GM21381 (cell line): ENCODE measurements at regions not wholly inside any gene's neighbourhood (a gene's known extent, or its start where the extent isn't known, plus 50 kb on each side); places are given as distances from the start of the nearest gene placed in this dataset.

Experiments
- ATAC-seq: cut with Tn5 transposase; IDR thresholded peaks from one replicate; pipeline ENCODE4 v1.9.1; 2021; ENCODE audit warnings: mild to moderate bottlenecking, moderate library complexity; ENCODE audit not compliant: unreplicated experiment

DNA sequence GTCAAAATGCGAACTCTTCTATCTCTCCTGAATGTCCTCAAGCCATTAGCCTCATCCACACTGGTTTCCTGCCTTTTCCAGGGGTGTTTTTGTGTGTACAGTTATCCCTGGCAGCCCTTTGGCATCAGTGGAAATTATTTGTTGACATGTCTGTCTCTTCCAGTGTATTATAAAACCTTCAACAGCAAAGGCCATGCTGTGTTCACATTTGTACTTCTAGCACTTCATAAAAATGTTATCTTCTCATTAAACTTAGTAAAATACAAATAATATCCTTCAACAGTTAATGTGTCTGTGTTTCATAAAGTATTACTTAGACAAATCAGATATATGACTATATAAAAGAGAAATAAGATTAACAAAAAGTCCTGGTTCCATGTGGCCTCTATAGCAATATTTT is 359.5 kb upstream of the ARGLU1 start:
- no peak for ATAC-seq

- ATAC-seq, result no peak
Observed at GRCh38 chr13:106922384-106922783, 354.4 kb upstream of the ARGLU1 start.

GRCh38 chr13:106919638-106920037 is 351.7 kb upstream of the ARGLU1 start:
- no peak for ATAC-seq

DNA sequence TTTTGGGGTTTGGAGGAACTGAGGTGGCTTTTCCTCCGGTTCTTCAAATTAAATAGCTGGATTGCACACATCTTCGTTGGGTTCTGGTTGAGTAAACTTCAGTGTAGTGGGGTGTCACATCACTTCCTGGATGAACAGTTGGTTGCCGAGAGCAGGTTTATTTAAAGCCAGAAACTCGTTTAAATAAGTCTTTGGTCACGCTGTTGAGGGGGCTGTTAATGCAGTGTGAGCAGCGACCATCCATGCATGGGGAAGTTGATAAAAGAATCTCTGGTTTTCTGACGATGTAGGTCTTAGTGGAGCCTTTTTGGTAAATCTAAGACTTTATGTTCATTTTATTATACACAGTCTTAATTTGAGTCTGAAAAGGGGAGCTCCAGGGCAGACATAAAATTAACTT is 351.2 kb upstream of the ARGLU1 start:
- no peak for ATAC-seq

DNA sequence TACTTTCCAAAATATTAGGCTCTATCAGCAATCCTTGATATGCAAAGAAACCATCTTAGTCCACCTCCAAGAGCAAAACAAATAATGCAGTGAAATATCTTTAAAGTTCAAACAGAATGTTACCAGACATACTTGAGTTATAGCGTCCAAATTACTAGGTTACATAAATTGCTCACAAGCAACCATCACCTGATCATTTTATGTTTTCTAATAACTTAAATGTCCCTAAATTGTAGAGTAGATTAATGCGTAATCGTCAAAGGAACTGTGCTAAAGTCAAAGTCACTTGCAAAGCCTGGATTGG is 350.6 kb upstream of the ARGLU1 start:
- no peak for ATAC-seq

DNA sequence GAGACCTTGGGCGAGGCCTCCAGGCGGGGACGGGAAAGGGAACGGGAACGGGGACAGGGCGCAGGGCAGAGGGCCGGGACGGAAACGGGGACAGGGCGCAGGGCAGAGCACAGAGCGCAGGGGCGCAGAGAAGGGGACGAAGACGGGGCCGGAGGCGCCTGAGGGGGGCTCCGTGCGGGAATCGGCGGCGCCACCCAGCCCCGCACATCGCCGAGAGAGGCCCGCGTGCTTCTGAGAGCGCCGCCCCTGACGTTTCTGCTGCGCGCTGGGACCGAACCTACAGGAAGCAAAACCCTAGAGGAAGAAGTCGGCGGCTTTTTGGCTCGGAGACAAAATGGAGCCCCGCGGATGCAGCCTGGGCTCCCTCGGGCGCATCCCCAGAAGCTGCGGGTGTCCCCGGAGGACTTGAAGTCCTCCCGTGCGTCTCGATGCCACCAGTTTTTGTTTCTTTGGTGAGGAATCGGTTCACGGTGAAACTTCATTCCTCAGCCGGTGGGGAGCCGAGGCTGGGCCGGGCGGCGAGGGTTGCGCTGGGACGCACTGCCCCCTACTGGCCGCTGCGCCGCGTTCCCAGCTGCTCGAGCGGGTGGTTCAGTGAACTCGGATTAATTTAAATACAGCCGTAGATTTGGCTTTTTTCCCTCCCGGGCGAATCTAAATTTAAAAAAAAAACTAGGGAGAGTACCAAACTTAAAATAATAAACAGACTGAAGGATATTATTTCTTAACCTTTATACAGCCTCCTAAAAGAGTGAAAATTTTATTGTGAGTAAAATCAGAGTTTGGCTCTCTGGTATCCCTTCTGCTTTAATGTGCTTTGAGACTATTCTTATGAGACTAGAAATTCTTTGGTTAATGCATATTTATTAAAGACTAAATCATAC is 350.0 kb upstream of the ARGLU1 start:
- ATAC-seq, result peak; percentile 99

- no peak for ATAC-seq
Observed at GRCh38 chr13:106917024-106917571, 349.2 kb upstream of the ARGLU1 start.

DNA sequence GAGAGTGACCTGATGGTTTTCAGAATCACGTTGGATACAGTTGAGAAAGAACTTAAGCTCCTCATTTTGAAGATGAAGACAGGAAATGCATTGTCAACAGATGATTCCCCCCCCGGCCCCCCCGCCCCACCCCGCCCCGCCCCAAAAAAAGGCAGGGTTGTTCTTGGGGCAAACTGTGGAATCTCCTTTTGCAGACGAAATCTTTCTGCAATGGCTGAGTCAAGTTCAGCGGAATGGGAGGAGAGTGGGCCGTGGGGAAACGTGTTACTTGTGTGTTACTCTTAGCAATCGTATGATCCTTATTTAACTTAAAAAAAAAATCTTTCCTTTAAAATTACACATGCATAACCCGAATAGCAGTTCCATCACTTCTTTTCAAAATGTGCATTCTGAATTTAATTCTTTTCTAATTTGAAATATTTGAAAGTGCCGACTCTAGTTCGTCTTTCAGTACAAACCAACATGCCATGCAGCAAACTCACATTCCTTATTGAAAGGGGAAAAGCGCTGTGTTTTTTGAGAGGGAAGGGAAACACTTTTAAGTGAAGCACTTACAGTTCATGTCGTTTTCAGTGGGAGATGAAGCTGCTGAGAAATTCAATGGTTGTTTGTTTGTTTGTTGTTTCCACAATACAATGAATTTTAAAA is 348.5 kb upstream of the ARGLU1 start:
- no peak for ATAC-seq

GRCh38 chr13:106915146-106915545 is 347.2 kb upstream of the ARGLU1 start:
- ATAC-seq, result no peak

DNA sequence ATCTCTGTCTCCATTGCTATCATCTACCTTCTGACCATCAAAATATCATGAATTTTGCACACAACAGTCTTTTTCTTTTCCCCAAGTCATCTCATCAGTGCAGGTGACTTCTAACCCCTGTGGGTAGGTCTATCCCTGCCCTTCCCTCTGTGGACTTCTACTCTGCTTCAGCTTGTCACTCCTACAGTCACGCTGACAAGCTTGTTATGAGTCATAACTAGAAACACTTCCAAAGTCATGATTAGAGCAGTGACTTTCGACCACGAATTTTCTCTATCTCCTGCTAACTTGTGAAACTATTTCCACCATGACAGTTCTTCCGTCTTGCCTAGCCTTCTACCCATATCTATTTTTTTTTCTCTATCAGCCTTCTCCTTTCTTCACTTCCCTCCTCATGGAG is 343.7 kb upstream of the ARGLU1 start:
- ATAC-seq, result no peak

DNA sequence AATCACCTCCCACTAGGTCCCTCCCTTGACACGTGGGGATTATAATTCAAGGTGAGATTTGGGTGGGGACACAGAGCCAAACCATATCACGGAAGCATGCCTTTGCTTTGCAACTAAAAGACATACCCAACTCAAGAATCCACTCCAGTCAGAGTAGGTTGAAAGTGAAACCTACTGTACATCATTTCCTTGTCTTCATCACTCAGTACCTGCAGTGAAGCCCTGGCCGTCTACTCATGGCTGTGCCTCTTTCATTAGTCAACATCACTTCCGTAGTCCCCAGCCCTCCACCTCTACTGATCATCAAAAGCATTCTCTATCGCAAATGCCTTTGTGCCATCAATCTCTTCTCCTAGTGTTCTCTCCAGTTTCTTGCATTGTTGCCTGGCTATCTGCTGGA is 343.1 kb upstream of the ARGLU1 start:
- no peak for ATAC-seq

DNA sequence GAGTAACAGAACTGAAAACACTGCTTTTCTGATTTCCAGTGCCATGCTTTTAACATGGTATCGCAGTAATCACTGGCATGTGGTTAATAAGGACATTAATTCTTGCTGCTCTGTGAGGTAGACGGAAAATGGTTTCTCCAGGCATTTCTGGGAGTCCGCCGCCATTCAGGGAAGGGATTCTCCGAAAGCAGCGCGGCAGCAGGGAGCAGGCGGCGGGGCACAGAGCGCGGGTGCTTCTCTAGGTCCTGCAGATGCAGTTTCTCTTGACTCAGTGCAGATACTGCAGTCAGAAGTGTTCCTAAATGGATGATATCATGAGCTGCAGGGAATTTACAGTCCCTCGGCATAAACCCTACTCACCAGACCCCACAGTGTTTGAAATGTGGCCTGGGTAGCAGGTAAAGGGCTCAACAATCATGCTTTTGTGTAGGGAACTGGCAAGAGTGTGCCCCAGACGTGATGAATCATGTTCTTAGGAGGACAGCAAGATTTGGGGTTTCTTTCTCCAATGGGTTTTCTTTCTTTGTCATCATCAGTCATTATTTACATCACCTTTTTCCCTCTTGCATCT is 338.6 kb upstream of the ARGLU1 start:
- no peak for ATAC-seq

- ATAC-seq, result no peak
Observed at GRCh38 chr13:106905380-106906162, 337.6 kb upstream of the ARGLU1 start.

GRCh38 chr13:106899442-106899841 is 331.5 kb upstream of the ARGLU1 start:
- no peak for ATAC-seq

DNA sequence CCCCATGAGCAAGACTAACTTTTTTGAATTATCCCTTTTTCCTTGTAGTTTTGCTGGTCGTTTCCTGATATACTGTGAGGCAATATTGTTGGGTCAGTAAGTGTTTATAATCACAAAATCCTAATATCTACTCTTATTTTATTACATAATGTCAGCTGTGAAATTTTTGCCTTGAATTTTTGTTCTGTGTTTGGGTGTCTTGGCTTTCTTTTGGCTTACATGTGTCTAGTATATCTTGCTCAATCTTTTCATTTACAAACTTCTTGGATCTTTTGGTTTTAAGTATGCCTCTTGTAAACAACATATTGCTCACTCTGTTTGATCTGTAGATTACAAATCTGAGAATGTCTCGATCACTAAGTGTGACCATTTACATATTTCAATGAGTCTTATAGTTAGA is 330.3 kb upstream of the ARGLU1 start:
- ATAC-seq, result no peak

DNA sequence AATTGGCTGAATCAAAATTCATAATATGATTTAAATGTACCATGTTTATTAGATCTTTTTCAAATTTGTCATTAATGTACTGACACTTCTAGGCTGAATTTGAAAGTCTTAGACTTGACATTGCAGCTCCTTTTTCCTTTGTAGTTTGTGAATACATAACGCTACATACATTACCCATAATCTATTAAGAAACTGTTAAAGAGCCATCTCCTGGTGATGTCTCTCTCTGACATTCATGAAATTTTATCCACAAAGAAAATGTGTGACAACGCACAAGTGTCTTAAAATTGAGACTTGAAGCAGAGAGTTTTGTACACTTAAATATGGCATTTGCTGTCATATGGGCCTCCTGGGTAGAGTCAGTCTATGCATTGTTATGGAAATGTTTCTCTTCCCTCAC is 320.2 kb upstream of the ARGLU1 start:
- no peak for ATAC-seq

DNA sequence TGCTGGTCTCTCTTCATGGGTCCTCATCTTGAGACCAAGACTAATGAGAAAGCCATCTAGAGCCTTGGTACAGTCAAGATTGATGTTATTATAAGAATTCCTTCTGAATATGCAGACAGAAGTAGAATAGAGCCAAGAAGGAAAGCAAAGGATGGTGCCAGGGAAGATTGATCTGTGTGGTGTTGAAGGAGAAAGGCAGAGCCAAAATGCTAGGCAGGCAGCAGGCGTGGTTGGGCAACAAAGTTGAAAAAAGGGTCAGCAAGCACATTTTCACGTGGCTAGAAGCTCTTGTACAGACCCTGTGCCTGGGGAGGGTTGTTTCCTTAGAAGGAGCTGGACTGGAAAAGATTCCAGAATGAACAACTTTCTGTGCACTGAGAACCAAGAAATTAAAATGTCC is 319.7 kb upstream of the ARGLU1 start:
- no peak for ATAC-seq

- ATAC-seq, result no peak
Observed at GRCh38 chr13:106883976-106884375, 316.0 kb upstream of the ARGLU1 start.

DNA sequence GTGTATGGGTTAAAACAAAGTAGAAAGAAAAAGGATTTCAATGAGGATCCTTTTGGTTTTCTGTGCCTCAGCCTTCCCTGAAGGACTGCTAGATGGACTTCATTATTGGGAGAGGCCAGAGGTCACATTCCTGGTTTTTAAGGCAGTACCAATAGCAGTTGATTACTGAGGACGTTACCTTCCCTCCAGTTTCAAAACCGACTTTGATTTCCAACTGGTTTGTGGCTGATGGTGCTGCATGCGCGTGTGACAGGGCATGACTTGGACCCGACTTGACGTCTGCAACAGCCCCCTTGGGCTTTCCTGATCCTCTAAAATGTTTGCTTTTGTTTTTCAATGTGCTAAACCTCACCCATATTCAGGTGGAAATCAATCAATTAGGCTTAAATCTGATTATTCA is 314.3 kb upstream of the ARGLU1 start:
- ATAC-seq, result no peak

GRCh38 chr13:106879806-106880205 is 311.9 kb upstream of the ARGLU1 start:
- ATAC-seq, result no peak

- no peak for ATAC-seq
Observed at GRCh38 chr13:106874323-106874722, 306.4 kb upstream of the ARGLU1 start.
